Osteoblast (primary cell): ENCODE measurements at regions not wholly inside any gene's neighbourhood (a gene's known extent, or its start where the extent isn't known, plus 50 kb on each side); places are given as distances from the start of the nearest gene placed in this dataset.

ENCODE experiments used
- DNase-seq: peaks from one replicate; pipeline ENCODE4 v3.0.0; 2011; ENCODE audit warnings: low spot score, mixed read lengths; ENCODE audit not compliant: insufficient read length; ENCODE audit errors: missing footprints
- H2AFZ ChIP-seq: 2 replicates; pipeline ENCODE4 v1.6.0; 2011; ENCODE audit warnings: mild to moderate bottlenecking, low read length
- H3K27ac ChIP-seq: 2 replicates; pipeline ENCODE4 v1.5.1; 2011; ENCODE audit warnings: mild to moderate bottlenecking, low read depth, low read length, moderate library complexity
- H3K27me3 ChIP-seq: 2 replicates; pipeline ENCODE4 v1.6.0; 2012; ENCODE audit warnings: mild to moderate bottlenecking, control low read depth, inconsistent platforms, low read length, moderate library complexity; ENCODE audit not compliant: insufficient read depth
- H3K36me3 ChIP-seq: 2 replicates; pipeline ENCODE4 v1.5.1; 2011; ENCODE audit warnings: mild to moderate bottlenecking, low read length, control low read depth, moderate library complexity; ENCODE audit not compliant: insufficient read depth
- H3K4me1 ChIP-seq: 2 replicates; pipeline ENCODE4 v1.5.1; 2011; ENCODE audit warnings: mild to moderate bottlenecking, low read length, control low read depth, moderate library complexity; ENCODE audit not compliant: insufficient read depth
- H3K4me2 ChIP-seq: 2 replicates; pipeline ENCODE4 v1.6.0; 2011; ENCODE audit warnings: mild to moderate bottlenecking, low read length; ENCODE audit not compliant: insufficient read depth
- H3K4me3 ChIP-seq: fragments of 200-600 bp; sonication (generic); 3 replicates; pipeline ENCODE4 v1.5.1; 2012; ENCODE audit warnings: mild to moderate bottlenecking, low read length, inconsistent platforms; ENCODE audit not compliant: insufficient read depth
- H3K79me2 ChIP-seq: 2 replicates; pipeline ENCODE4 v1.6.0; 2012; ENCODE audit warnings: mild to moderate bottlenecking, low read length, control low read depth, inconsistent platforms; ENCODE audit not compliant: insufficient read depth
- H3K9me3 ChIP-seq: 2 replicates; pipeline ENCODE4 v1.5.1; 2011; ENCODE audit warnings: low read depth, low read length, control low read depth
- H4K20me1 ChIP-seq: 2 replicates; pipeline ENCODE4 v1.6.0; 2012; ENCODE audit warnings: mild to moderate bottlenecking, low read length, control low read depth; ENCODE audit not compliant: insufficient read depth
- TF ChIP-seq, protein P1 (sequence below): IDR thresholded peaks from 2 replicates; pipeline ENCODE4 v1.5.1; 2011; ENCODE audit warnings: mild to moderate bottlenecking, low read depth, low read length, moderate library complexity; ENCODE audit errors: extremely low read depth

DNA sequence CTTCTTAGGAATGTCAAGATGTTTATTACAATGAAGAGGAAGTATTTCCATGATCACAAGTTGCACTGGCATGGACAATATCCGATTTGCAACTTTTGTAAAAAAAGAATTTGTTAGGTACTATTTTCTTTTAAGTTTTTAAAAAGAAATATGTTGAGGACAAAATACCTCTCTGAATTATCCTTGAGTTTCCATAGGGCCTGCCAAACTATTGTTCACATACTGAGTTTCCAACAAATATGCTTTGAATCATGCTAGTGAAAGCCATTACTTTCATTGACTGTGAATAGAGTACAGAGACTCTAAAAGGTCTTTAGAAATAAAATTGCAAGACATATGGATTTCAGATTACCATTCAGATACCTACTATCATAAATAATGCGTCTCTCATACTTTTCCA lies 566.1 kb downstream of the TMEM182 start:
- Histone ChIP-seq H3K79me2 (no peaks in the 10 kb centered on the region), H4K20me1 (no peaks in the 10 kb centered on the region), H3K4me3 (no peak overlapping the region), H3K36me3 (no peaks in the 10 kb centered on the region), H3K27me3 (no peaks in the 10 kb centered on the region), H2AFZ (no peak overlapping the region), H3K4me2 (no peak overlapping the region), H3K27ac (no peak overlapping the region), H3K4me1 (no peaks in the 10 kb centered on the region), H3K9me3 (no peaks in the 10 kb centered on the region)
- DNase-seq = no peak
- TF ChIP-seq, protein P1, sequence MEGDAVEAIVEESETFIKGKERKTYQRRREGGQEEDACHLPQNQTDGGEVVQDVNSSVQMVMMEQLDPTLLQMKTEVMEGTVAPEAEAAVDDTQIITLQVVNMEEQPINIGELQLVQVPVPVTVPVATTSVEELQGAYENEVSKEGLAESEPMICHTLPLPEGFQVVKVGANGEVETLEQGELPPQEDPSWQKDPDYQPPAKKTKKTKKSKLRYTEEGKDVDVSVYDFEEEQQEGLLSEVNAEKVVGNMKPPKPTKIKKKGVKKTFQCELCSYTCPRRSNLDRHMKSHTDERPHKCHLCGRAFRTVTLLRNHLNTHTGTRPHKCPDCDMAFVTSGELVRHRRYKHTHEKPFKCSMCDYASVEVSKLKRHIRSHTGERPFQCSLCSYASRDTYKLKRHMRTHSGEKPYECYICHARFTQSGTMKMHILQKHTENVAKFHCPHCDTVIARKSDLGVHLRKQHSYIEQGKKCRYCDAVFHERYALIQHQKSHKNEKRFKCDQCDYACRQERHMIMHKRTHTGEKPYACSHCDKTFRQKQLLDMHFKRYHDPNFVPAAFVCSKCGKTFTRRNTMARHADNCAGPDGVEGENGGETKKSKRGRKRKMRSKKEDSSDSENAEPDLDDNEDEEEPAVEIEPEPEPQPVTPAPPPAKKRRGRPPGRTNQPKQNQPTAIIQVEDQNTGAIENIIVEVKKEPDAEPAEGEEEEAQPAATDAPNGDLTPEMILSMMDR = no peak

DNA sequence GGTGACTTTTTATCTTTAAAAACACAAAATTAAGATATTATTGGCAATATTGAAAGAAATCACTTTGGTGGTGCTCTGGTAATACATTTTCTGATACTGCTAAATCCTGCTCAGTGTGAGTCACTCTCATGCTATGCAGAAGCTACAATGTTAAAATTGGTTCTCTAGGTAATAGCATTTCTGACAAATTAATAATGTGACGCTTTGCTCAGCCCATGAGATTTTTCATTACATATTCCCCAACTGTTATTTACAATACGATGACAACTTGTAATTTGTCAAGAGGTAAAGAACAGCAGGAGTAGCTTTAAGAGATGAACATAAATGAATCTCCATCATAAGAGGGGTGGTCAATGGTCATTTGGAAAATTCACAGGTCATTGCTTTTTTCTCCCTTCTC lies 573.6 kb downstream of the TMEM182 start:
- H2AFZ ChIP-seq = no peak overlapping the region
- H4K20me1 ChIP-seq = no peaks in the 10 kb centered on the region
- no peak for DNase-seq
- no peak overlapping the region for H3K4me2 ChIP-seq
- no peaks in the 10 kb centered on the region for H3K4me1 ChIP-seq
- H3K27ac ChIP-seq = no peak overlapping the region
- H3K36me3 ChIP-seq = no peaks in the 10 kb centered on the region
- TF ChIP-seq, protein P1 = no peak
- no peaks in the 10 kb centered on the region for H3K79me2 ChIP-seq
- no peak overlapping the region for H3K4me3 ChIP-seq
- no peaks in the 10 kb centered on the region for H3K9me3 ChIP-seq
- no peaks in the 10 kb centered on the region for H3K27me3 ChIP-seq

DNA sequence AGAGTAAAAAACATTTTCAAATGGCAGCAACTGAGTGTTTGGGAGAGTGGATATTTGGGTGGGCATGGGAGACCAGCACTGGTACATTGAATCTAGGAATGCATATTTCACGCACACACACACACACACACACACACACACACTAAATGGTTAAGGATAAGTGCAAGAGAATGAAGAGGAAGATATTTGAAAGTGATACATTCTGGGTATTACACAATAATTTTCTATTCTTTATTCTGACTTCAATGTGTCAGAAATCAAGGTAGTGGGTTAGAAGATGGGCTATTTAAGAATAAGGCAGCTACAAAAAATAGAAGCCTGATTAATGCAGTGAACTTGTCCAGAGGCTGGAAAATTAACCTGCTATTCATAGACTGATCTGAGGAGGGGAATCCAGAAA lies 577.0 kb downstream of the TMEM182 start:
- Histone ChIP-seq H3K4me2 (no peak overlapping the region), H3K4me1 (no peaks in the 10 kb centered on the region), H3K4me3 (no peak overlapping the region), H3K27ac (no peak overlapping the region), H3K9me3 (no peaks in the 10 kb centered on the region), H3K79me2 (no peaks in the 10 kb centered on the region), H4K20me1 (no peaks in the 10 kb centered on the region), H2AFZ (no peak overlapping the region), H3K36me3 (no peaks in the 10 kb centered on the region), H3K27me3 (no peaks in the 10 kb centered on the region)
- no peak for DNase-seq
- TF ChIP-seq, protein P1 = no peak

DNA sequence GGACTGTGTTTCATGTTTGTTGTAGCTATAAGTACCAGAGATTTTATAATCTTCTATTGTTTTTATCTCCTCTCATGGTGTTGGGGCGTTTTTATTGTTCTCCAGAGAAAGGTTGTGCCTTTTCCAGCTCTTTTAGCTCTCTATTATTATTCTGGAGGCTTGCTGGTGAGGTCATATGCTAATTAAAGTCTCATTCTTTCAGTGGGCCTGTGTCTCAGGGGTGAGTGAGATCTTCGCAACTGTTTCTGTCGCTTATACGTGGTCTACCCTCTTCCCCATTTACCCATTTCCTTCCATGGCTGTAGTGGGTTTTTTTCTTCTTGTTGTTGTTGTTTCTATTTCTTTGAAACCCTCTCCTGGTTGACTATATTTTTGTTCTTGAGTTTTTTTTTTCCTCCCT lies 584.9 kb downstream of the TMEM182 start:
- Histone ChIP-seq H4K20me1 (no peaks in the 10 kb centered on the region), H3K4me2 (no peak overlapping the region), H3K27me3 (no peaks in the 10 kb centered on the region), H3K9me3 (no peaks in the 10 kb centered on the region), H3K4me1 (no peaks in the 10 kb centered on the region), H3K4me3 (no peak overlapping the region), H3K79me2 (no peaks in the 10 kb centered on the region), H2AFZ (no peak overlapping the region), H3K27ac (no peak overlapping the region), H3K36me3 (no peaks in the 10 kb centered on the region)
- DNase-seq = no peak
- TF ChIP-seq, protein P1 = no peak
